Suprapubic skin (tissue), 3 donors: ENCODE measurements at regions not wholly inside any gene's neighbourhood (a gene's known extent, or its start where the extent isn't known, plus 50 kb on each side); places are given as distances from the start of the nearest gene placed in this dataset.

Source experiments
- EP300 ChIP-seq: sonication (generic); formaldehyde crosslinking; IDR thresholded peaks from one replicate; pipeline ENCODE4 v1.6.1; 2017; ENCODE audit warnings: antibody characterized with exemption
- TF ChIP-seq, protein P1 (sequence below), 2 donors: fragments of 200-600 bp in 1 of 2; fragments of 450-650 bp in 1 of 2; sonication (generic) in 1 of 2; IDR thresholded peaks; one replicate each; pipeline ENCODE4 v1.5.1; 2016 to 2019; ENCODE audit warnings: antibody characterized with exemption in 2 of 2, mild to moderate bottlenecking in 1 of 2, moderate library complexity in 1 of 2

DNA sequence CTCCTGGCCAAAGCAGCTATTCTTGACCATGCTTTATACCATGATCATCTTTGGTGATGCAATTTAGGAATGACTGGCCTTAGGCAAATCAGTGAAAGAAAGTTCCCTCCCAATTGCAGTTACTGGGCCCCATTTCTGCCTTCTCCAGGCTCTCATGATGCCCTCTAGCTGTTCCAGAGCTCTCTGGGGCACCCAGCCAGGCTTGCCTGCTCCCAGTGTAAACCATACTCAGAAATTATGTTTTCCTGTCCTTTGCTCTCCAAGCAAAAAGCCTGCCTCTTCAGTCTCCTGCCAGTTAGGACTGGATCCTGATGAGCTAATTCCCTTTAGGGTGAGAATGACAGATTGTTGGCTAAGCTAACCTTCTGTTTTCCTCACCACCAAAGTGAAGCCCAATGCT, 85.3 kb upstream of the RBPJ start:
- no peak for TF ChIP-seq EP300
- TF ChIP-seq, protein P1, sequence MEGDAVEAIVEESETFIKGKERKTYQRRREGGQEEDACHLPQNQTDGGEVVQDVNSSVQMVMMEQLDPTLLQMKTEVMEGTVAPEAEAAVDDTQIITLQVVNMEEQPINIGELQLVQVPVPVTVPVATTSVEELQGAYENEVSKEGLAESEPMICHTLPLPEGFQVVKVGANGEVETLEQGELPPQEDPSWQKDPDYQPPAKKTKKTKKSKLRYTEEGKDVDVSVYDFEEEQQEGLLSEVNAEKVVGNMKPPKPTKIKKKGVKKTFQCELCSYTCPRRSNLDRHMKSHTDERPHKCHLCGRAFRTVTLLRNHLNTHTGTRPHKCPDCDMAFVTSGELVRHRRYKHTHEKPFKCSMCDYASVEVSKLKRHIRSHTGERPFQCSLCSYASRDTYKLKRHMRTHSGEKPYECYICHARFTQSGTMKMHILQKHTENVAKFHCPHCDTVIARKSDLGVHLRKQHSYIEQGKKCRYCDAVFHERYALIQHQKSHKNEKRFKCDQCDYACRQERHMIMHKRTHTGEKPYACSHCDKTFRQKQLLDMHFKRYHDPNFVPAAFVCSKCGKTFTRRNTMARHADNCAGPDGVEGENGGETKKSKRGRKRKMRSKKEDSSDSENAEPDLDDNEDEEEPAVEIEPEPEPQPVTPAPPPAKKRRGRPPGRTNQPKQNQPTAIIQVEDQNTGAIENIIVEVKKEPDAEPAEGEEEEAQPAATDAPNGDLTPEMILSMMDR (IDR thresholded peaks at IDR 0.05): no peak
